SJSA1 (cell line): ENCODE measurements at regions not wholly inside any gene's neighbourhood (a gene's known extent, or its start where the extent isn't known, plus 50 kb on each side); places are given as distances from the start of the nearest gene placed in this dataset.

Source experiments
- DNase-seq, 2 experiments: peaks; one replicate each; pipeline ENCODE4 v3.0.0-alpha.2; 2015 to 2020; ENCODE audit warnings: low spot score in 2 of 2, low read depth in 1 of 2
- H3K27ac ChIP-seq: fragments of 250-450 bp; sonication (Bioruptor Pico); 2 replicates; pipeline ENCODE4 v1.5.1; 2020; ENCODE audit warnings: mild to moderate bottlenecking, moderate library complexity
- H3K27me3 ChIP-seq: fragments of 250-450 bp; sonication (Bioruptor Pico); replicated peaks from 2 replicates; pipeline ENCODE4 v1.5.1; 2020; ENCODE audit warnings: mild to moderate bottlenecking, moderate library complexity
- H3K36me3 ChIP-seq: fragments of 250-450 bp; sonication (Bioruptor Pico); 2 replicates; pipeline ENCODE4 v1.5.1; 2020; ENCODE audit warnings: mild to moderate bottlenecking
- H3K4me1 ChIP-seq: fragments of 250-450 bp; sonication (Bioruptor Pico); replicated peaks from 2 replicates; pipeline ENCODE4 v1.6.1; 2021; ENCODE audit warnings: mild to moderate bottlenecking
- H3K4me3 ChIP-seq: fragments of 250-450 bp; sonication (Bioruptor Pico); 2 replicates; pipeline ENCODE4 v1.5.1; 2020; ENCODE audit warnings: mild to moderate bottlenecking
- H3K9me3 ChIP-seq: fragments of 250-450 bp; sonication (Bioruptor Pico); replicated peaks from 2 replicates; pipeline ENCODE4 v1.5.1; 2020; ENCODE audit warnings: mild to moderate bottlenecking

DNA sequence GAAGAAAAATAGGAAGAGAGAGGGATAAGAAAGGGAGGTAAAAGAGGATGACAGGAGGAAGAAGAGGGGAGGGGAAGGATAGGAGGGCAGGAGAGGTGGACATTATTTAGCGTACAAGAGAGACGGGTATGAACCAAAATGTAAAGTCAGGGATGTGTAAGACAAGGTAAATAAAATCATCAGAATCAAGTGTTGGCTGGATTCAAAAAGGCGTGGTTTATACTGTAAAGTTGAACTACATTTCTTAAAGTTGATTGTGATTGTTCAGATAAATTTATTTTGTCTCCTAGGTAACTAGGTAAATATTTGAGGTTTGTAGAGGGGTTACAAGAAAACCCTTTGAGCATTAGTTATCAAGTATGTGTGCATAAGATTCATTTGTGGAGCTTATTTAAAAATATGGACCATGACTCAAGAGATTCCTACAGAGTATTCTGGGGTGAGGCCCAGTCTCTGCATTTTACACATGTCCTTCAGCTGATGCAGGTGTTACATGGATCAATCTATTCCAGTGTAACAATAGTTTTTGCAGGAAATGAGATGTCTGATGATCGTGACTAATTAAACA, 512.1 kb upstream of the MBL2 start:
- no peak overlapping the region for H3K4me3 ChIP-seq
- H3K9me3 ChIP-seq = no peaks in the 10 kb centered on the region
- DNase-seq = no peak
- H3K27ac ChIP-seq = no peak overlapping the region
- H3K4me1 ChIP-seq = no peaks in the 10 kb centered on the region
- H3K27me3 ChIP-seq = no peaks in the 10 kb centered on the region
- no peaks in the 10 kb centered on the region for H3K36me3 ChIP-seq

- DNase-seq = no peak
- Histone ChIP-seq H3K36me3 (no peaks in the 10 kb centered on the region), H3K27me3 (no peaks in the 10 kb centered on the region), H3K4me3 (no peak overlapping the region), H3K27ac (no peak overlapping the region), H3K9me3 (no peaks in the 10 kb centered on the region), H3K4me1 (no peaks in the 10 kb centered on the region)
Measured at GRCh38 chr10:53276797-53277196, 504.2 kb upstream of the MBL2 start.

- no peak for DNase-seq
- H3K4me3 ChIP-seq = no peak overlapping the region
- H3K27ac ChIP-seq = no peak overlapping the region
- H3K4me1 ChIP-seq = no peaks in the 10 kb centered on the region
- H3K36me3 ChIP-seq = no peaks in the 10 kb centered on the region
- no peaks in the 10 kb centered on the region for H3K9me3 ChIP-seq
- H3K27me3 ChIP-seq = no peaks in the 10 kb centered on the region
Measured at GRCh38 chr10:53269482-53269881, 496.9 kb upstream of the MBL2 start.

- DNase-seq = no peak
- Histone ChIP-seq H3K4me3 (no peak overlapping the region), H3K36me3 (no peaks in the 10 kb centered on the region), H3K4me1 (no peaks in the 10 kb centered on the region), H3K27ac (no peak overlapping the region), H3K9me3 (no peaks in the 10 kb centered on the region), H3K27me3 (no peaks in the 10 kb centered on the region)
Measured at GRCh38 chr10:53260213-53260612, 487.6 kb upstream of the MBL2 start.

GRCh38 chr10:53256623-53257022, 484.0 kb upstream of the MBL2 start:
- H3K27ac ChIP-seq = no peak overlapping the region
- no peak for DNase-seq
- H3K36me3 ChIP-seq = no peaks in the 10 kb centered on the region
- no peaks in the 10 kb centered on the region; the same call in 1 of the 2 replicates for H3K9me3 ChIP-seq
- no peak overlapping the region for H3K4me3 ChIP-seq
- no peaks in the 10 kb centered on the region for H3K4me1 ChIP-seq
- no peaks in the 10 kb centered on the region for H3K27me3 ChIP-seq

GRCh38 chr10:53255661-53256205, 483.1 kb upstream of the MBL2 start:
- no peaks in the 10 kb centered on the region for H3K4me1 ChIP-seq
- no peak for DNase-seq
- no peaks in the 10 kb centered on the region for H3K36me3 ChIP-seq
- H3K4me3 ChIP-seq = no peak overlapping the region
- H3K9me3 ChIP-seq = no peaks in the 10 kb centered on the region; the same call in 1 of the 2 replicates
- H3K27me3 ChIP-seq = no peaks in the 10 kb centered on the region
- H3K27ac ChIP-seq = no peak overlapping the region

- H3K9me3 ChIP-seq = no peaks in the 10 kb centered on the region; the same call in 1 of the 2 replicates
- no peaks in the 10 kb centered on the region for H3K36me3 ChIP-seq
- DNase-seq = no peak
- no peaks in the 10 kb centered on the region for H3K27me3 ChIP-seq
- no peak overlapping the region for H3K27ac ChIP-seq
- H3K4me3 ChIP-seq = no peak overlapping the region
- no peaks in the 10 kb centered on the region for H3K4me1 ChIP-seq
Measured at GRCh38 chr10:53253221-53253620, 480.6 kb upstream of the MBL2 start.

DNA sequence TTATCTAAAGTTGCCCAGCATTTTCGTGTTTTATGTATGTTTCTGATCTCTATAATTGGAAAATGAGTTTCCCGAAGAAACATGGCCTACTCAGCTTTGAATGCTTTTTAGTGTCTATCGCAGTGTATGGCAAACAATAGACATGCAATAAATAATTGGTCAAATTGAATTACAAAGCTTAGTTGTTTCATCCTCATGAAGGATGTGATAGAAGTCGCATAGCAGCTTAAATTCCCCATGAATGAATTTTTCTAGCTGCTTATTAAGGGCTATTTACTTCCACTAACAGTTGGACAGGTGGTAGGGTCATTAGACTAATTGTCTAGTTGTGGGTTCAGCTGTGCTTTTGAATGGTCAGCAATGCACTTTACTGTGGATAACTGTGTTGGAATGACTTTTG, 467.3 kb upstream of the MBL2 start:
- Histone ChIP-seq H3K27me3 (no peaks in the 10 kb centered on the region), H3K4me3 (no peak overlapping the region), H3K36me3 (no peaks in the 10 kb centered on the region), H3K9me3 (no peaks in the 10 kb centered on the region), H3K27ac (no peak overlapping the region), H3K4me1 (no peaks in the 10 kb centered on the region)
- DNase-seq = no peak

- no peaks in the 10 kb centered on the region for H3K4me1 ChIP-seq
- no peaks in the 10 kb centered on the region for H3K27me3 ChIP-seq
- H3K9me3 ChIP-seq = no peaks in the 10 kb centered on the region
- no peak overlapping the region for H3K4me3 ChIP-seq
- DNase-seq = no peak
- H3K36me3 ChIP-seq = no peaks in the 10 kb centered on the region
- H3K27ac ChIP-seq = no peak overlapping the region
Measured at GRCh38 chr10:53236941-53237340, 464.4 kb upstream of the MBL2 start.

- H3K36me3 ChIP-seq = no peaks in the 10 kb centered on the region
- DNase-seq = no peak
- H3K27ac ChIP-seq = no peak overlapping the region
- H3K4me1 ChIP-seq = no peaks in the 10 kb centered on the region
- H3K9me3 ChIP-seq = no peaks in the 10 kb centered on the region
- no peaks in the 10 kb centered on the region for H3K27me3 ChIP-seq
- H3K4me3 ChIP-seq = no peak overlapping the region
Measured at GRCh38 chr10:53233749-53234148, 461.2 kb upstream of the MBL2 start.

- Histone ChIP-seq H3K4me1 (no peaks in the 10 kb centered on the region), H3K36me3 (no peaks in the 10 kb centered on the region), H3K27ac (no peak overlapping the region), H3K9me3 (no peaks in the 10 kb centered on the region), H3K27me3 (no peaks in the 10 kb centered on the region), H3K4me3 (no peak overlapping the region)
- no peak for DNase-seq
Measured at GRCh38 chr10:53230651-53231050, 458.1 kb upstream of the MBL2 start.

GRCh38 chr10:53223851-53224250, 451.3 kb upstream of the MBL2 start:
- no peak for DNase-seq
- H3K4me3 ChIP-seq = no peak overlapping the region
- no peaks in the 10 kb centered on the region for H3K27me3 ChIP-seq
- H3K27ac ChIP-seq = no peak overlapping the region
- no peaks in the 10 kb centered on the region for H3K4me1 ChIP-seq
- H3K9me3 ChIP-seq = no peaks in the 10 kb centered on the region
- no peaks in the 10 kb centered on the region for H3K36me3 ChIP-seq

- H3K27ac ChIP-seq = no peak overlapping the region
- no peaks in the 10 kb centered on the region for H3K4me1 ChIP-seq
- H3K36me3 ChIP-seq = no peaks in the 10 kb centered on the region
- no peak overlapping the region for H3K4me3 ChIP-seq
- no peaks in the 10 kb centered on the region for H3K27me3 ChIP-seq
- H3K9me3 ChIP-seq = no peaks in the 10 kb centered on the region
- DNase-seq = no peak
Measured at GRCh38 chr10:53222806-53223205, 450.2 kb upstream of the MBL2 start.

DNA sequence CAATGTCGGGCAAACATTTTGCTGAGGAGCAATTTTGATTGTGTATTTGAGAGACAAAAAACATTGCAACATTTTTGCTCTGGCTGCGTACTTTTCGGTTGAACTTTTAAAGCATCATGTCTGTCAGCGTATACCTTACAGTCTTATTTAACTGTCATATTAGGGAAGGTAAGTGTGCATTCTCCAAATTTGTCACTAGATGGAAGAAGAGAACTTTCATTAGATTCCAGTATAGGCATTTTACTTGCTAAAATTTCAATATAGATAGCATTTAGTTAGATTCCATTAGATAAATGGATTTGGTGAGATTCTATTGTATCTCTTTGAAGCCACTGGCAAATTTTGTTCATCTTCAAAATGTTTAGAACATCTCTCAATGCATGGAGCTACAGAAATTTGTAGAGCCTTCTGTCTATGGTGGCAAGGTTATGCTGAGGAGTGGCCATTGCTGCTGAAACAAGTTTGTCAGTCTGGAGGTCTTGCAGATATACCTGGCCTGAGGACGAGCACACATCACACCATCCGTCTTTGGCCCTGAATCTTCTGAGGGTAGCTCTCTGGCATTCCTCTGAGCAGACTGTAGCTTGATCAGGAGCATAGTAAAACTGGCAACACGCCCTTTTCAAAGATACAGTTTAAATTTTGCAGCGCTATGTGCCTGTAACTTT, 437.5 kb upstream of the MBL2 start:
- no peak for DNase-seq
- no peaks in the 10 kb centered on the region for H3K4me1 ChIP-seq
- no peaks in the 10 kb centered on the region for H3K27me3 ChIP-seq
- no peak overlapping the region for H3K4me3 ChIP-seq
- no peaks in the 10 kb centered on the region for H3K36me3 ChIP-seq
- no peaks in the 10 kb centered on the region for H3K9me3 ChIP-seq
- no peak overlapping the region for H3K27ac ChIP-seq

DNA sequence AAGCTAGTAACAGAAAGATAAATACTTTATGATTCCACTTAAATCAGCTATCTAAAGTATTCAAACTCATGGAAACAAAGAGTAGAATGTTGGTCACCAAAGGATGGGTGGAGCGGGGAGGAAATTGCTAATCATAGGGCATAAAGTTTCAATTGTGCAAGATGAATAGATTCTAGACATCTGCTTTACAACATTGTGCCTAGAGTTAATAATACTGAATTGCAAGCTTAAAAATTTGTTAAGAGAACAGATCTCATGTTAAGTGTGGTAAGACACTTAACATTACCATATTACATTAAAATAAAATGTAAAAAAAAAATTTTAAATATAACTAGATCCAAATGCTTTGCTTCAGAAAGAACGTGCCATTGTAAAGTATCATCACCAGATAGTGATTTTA, 411.1 kb upstream of the MBL2 start:
- Histone ChIP-seq H3K36me3 (no peaks in the 10 kb centered on the region), H3K27ac (no peak overlapping the region), H3K4me1 (no peaks in the 10 kb centered on the region), H3K9me3 (no peaks in the 10 kb centered on the region), H3K27me3 (no peaks in the 10 kb centered on the region), H3K4me3 (no peak overlapping the region)
- no peak for DNase-seq
